Mammary epithelial cell (primary cell): ENCODE measurements at regions not wholly inside any gene's neighbourhood (a gene's known extent, or its start where the extent isn't known, plus 50 kb on each side); places are given as distances from the start of the nearest gene placed in this dataset.

Experiments
- CTCF ChIP-seq, 2 donors: IDR thresholded peaks in 1 of 2; conservative IDR thresholded peaks in 1 of 2; 2 replicates each; pipeline ENCODE4 v1.5.1; 2011 to 2012; ENCODE audit warnings: inconsistent platforms in 2 of 2, low read length in 2 of 2, mild to moderate bottlenecking in 2 of 2, control low read depth in 1 of 2, low read depth in 1 of 2; ENCODE audit not compliant: insufficient read depth in 1 of 2; ENCODE audit errors: extremely low read depth in 1 of 2
- EZH2 ChIP-seq: IDR thresholded peaks from 2 replicates; pipeline ENCODE4 v1.6.1; 2012; ENCODE audit warnings: low read length, inconsistent platforms, borderline replicate concordance

GRCh38 chrX:69297506-69297905 is 132.3 kb upstream of the PJA1 start:
- TF ChIP-seq CTCF (conservative IDR thresholded peaks at IDR 0.05 in 1 of 2, IDR thresholded peaks at IDR 0.05 in 1 of 2; ENCODE audit: extremely low read depth in 1 of 2, insufficient read depth in 1 of 2, low read depth in 1 of 2, low read length in 2 of 2): no peak
- no peak for TF ChIP-seq EZH2
